ENCODE measurements at regions not wholly inside any gene's neighbourhood (a gene's known extent, or its start where the extent isn't known, plus 50 kb on each side); places are given as distances from the start of the nearest gene placed in this dataset.

GRCh38 chrX:130507015-130507414 is 105.2 kb downstream of the RBMX2 start:
- TF ChIP-seq CTCF (IDR thresholded peaks at IDR 0.05; ENCODE audit: low read depth, low read length): no peak
- TF ChIP-seq EZH2phosphoT487 (IDR thresholded peaks at IDR 0.05; ENCODE audit: low read depth): no peak

Data from OCI-LY3 (cell line).